Stomach (tissue), 4 donors: ENCODE measurements at regions not wholly inside any gene's neighbourhood (a gene's known extent, or its start where the extent isn't known, plus 50 kb on each side); places are given as distances from the start of the nearest gene placed in this dataset.

Experiments
- EP300 ChIP-seq: sonication (generic); formaldehyde crosslinking; IDR thresholded peaks from one replicate; pipeline ENCODE4 v1.6.1; 2017; ENCODE audit warnings: antibody characterized with exemption
- POLR2A ChIP-seq, 4 donors: fragments of 450-650 bp; IDR thresholded peaks; one replicate each; pipeline ENCODE4 v1.6.1; 2016; ENCODE audit warnings: antibody characterized with exemption in 4 of 4, control low read depth in 2 of 4, mild to moderate bottlenecking in 1 of 4, moderate library complexity in 1 of 4
- POLR2AphosphoS5 ChIP-seq, 3 donors: sonication (generic); formaldehyde crosslinking; IDR thresholded peaks; one replicate each; pipeline ENCODE4 v1.6.1; 2016; ENCODE audit warnings: antibody characterized with exemption in 3 of 3
- TF ChIP-seq, protein P1 (sequence below), 7 experiments: fragments of 450-650 bp in 4 of 7; fragments of 200-600 bp in 3 of 7; sonication (generic) in 3 of 7; IDR thresholded peaks; one replicate each; pipeline ENCODE4 v1.5.1; 2016 to 2019; ENCODE audit warnings: antibody characterized with exemption in 7 of 7, control low read depth in 2 of 7, mild to moderate bottlenecking in 1 of 7

DNA sequence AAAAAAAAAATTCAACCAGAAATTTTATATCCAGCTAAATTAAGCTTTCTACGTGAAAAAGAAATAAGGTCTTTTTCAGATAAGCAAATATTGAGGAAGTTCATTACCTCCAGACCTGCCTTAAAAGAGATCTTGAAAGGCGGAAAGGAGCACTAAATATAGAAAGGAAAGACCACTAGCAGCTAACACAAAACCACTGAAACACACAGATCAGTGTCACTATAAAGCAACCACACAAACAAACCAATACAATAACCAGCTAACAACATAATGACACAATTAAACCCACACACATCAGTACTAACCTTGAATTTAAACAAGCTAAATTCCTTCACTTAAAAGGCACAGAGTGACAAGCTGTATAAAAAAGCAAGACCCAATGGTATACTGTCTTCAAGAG is 958.3 kb downstream of the TSN start:
- TF ChIP-seq EP300, result no peak
- TF ChIP-seq, protein P1, sequence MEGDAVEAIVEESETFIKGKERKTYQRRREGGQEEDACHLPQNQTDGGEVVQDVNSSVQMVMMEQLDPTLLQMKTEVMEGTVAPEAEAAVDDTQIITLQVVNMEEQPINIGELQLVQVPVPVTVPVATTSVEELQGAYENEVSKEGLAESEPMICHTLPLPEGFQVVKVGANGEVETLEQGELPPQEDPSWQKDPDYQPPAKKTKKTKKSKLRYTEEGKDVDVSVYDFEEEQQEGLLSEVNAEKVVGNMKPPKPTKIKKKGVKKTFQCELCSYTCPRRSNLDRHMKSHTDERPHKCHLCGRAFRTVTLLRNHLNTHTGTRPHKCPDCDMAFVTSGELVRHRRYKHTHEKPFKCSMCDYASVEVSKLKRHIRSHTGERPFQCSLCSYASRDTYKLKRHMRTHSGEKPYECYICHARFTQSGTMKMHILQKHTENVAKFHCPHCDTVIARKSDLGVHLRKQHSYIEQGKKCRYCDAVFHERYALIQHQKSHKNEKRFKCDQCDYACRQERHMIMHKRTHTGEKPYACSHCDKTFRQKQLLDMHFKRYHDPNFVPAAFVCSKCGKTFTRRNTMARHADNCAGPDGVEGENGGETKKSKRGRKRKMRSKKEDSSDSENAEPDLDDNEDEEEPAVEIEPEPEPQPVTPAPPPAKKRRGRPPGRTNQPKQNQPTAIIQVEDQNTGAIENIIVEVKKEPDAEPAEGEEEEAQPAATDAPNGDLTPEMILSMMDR (IDR thresholded peaks at IDR 0.05), result no peak
- no peak for TF ChIP-seq POLR2AphosphoS5 (IDR thresholded peaks at IDR 0.05)
- no peak for TF ChIP-seq POLR2A (IDR thresholded peaks at IDR 0.05)
